WTC11 (cell line): ENCODE measurements at regions not wholly inside any gene's neighbourhood (a gene's known extent, or its start where the extent isn't known, plus 50 kb on each side); places are given as distances from the start of the nearest gene placed in this dataset.

Experiments used
- ATAC-seq: fragments of 200-7000 bp; cut with Tn5 transposase; 2 replicates; pipeline ENCODE4 v1.10.0; 2021; ENCODE audit warnings: mild to moderate bottlenecking, moderate library complexity
- CTCF ChIA-PET: fragments of 300-600 bp; sonication (Branson Sonifier 250); formaldehyde crosslinking; loops from one replicate; lab custom pipeline; 2021; ENCODE audit warnings: antibody characterized with exemption; lab: Charles Lee
- POLR2A ChIA-PET: fragments of 350-600 bp; sonication (Branson Sonifier 250); formaldehyde crosslinking; loops from one replicate; lab custom pipeline; 2021; ENCODE audit warnings: antibody characterized with exemption; lab: Charles Lee
- DNase-seq: peaks from one replicate; pipeline ENCODE4 v3.0.0; 2021; ENCODE audit warnings: low spot score
- H3K27ac Mint-ChIP-seq: 2 replicates; pipeline ENCODE4 v1.8.0; 2021; ENCODE audit warnings: mixed read lengths
- H3K27me3 Mint-ChIP-seq: 2 replicates; pipeline ENCODE4 v1.8.0; 2021; ENCODE audit warnings: low read depth, mild to moderate bottlenecking, moderate library complexity, mixed read lengths
- H3K36me3 Mint-ChIP-seq: 2 replicates; pipeline ENCODE4 v1.8.0; 2021; ENCODE audit warnings: mixed read lengths
- H3K4me1 Mint-ChIP-seq: 2 replicates; pipeline ENCODE4 v1.8.0; 2022; ENCODE audit warnings: mixed read lengths
- H3K4me3 Mint-ChIP-seq: 2 replicates; pipeline ENCODE4 v1.8.0; 2021; ENCODE audit warnings: mild to moderate bottlenecking, moderate library complexity, mixed read lengths
- H3K9me3 Mint-ChIP-seq: 2 replicates; pipeline ENCODE4 v1.8.0; 2021; ENCODE audit warnings: mixed read lengths
- AR ChIP-seq: fragments of 250-450 bp; sonication (Bioruptor Pico); IDR thresholded peaks from 2 replicates; pipeline ENCODE4 v1.9.0; 2021; ENCODE audit warnings: mild to moderate bottlenecking
- ETV6 ChIP-seq: sonication (generic); formaldehyde crosslinking; IDR thresholded peaks from 2 replicates; pipeline ENCODE4 v1.8.1; 2022; ENCODE audit warnings: mild to moderate bottlenecking, missing genetic modification reagents
- FOXJ3 ChIP-seq: sonication (generic); formaldehyde crosslinking; IDR thresholded peaks from 2 replicates; pipeline ENCODE4 v1.9.0; 2021; ENCODE audit warnings: missing genetic modification reagents, mild to moderate bottlenecking, borderline replicate concordance
- NFATC4 ChIP-seq: fragments of 250-450 bp; sonication (Bioruptor Pico); IDR thresholded peaks from 2 replicates; pipeline ENCODE4 v1.9.0; 2021; ENCODE audit warnings: mild to moderate bottlenecking
- OVOL2 ChIP-seq: fragments of 250-450 bp; sonication (Bioruptor Pico); IDR thresholded peaks from 2 replicates; pipeline ENCODE4 v1.9.0; 2021; ENCODE audit warnings: mild to moderate bottlenecking, borderline replicate concordance
- PRDM15 ChIP-seq: sonication (generic); formaldehyde crosslinking; IDR thresholded peaks from 2 replicates; pipeline ENCODE4 v1.8.0; 2022; ENCODE audit warnings: missing genetic modification reagents
- PREB ChIP-seq: sonication (generic); formaldehyde crosslinking; IDR thresholded peaks from 2 replicates; pipeline ENCODE4 v1.8.1; 2022; ENCODE audit warnings: mild to moderate bottlenecking, missing genetic modification reagents, moderate library complexity, borderline replicate concordance
- SOX15 ChIP-seq: fragments of 250-450 bp; sonication (Bioruptor Pico); IDR thresholded peaks from 2 replicates; pipeline ENCODE4 v1.9.0; 2021; ENCODE audit warnings: mild to moderate bottlenecking
- TCF7 ChIP-seq: sonication (generic); formaldehyde crosslinking; IDR thresholded peaks from 2 replicates; pipeline ENCODE4 v1.8.0; 2022; ENCODE audit warnings: mild to moderate bottlenecking, low read depth, missing genetic modification reagents, moderate library complexity
- ZBTB21 ChIP-seq: sonication (generic); formaldehyde crosslinking; IDR thresholded peaks from 2 replicates; pipeline ENCODE4 v1.8.1; 2023; ENCODE audit warnings: mild to moderate bottlenecking, missing genetic modification reagents, borderline replicate concordance
- ZBTB43 ChIP-seq: sonication (generic); formaldehyde crosslinking; IDR thresholded peaks from 2 replicates; pipeline ENCODE4 v1.8.1; 2023; ENCODE audit warnings: mild to moderate bottlenecking, missing genetic modification reagents
- ZNF232 ChIP-seq: sonication (generic); formaldehyde crosslinking; IDR thresholded peaks from 2 replicates; pipeline ENCODE4 v1.8.0; 2022; ENCODE audit warnings: mild to moderate bottlenecking, missing genetic modification reagents
- ZNF416 ChIP-seq: fragments of 250-450 bp; sonication (Bioruptor Pico); IDR thresholded peaks from 2 replicates; pipeline ENCODE4 v1.9.0; 2021; ENCODE audit warnings: mild to moderate bottlenecking, inconsistent platforms
- ZNF512 ChIP-seq: sonication (generic); formaldehyde crosslinking; IDR thresholded peaks from 2 replicates; pipeline ENCODE4 v1.8.1; 2022; ENCODE audit warnings: missing genetic modification reagents, borderline replicate concordance
- TF ChIP-seq, protein P1 (sequence below): sonication (generic); formaldehyde crosslinking; conservative IDR thresholded peaks from 2 replicates; pipeline ENCODE4 v1.8.1; 2023; ENCODE audit warnings: mild to moderate bottlenecking, low read depth, missing genetic modification reagents, moderate library complexity
- TF ChIP-seq, protein P2 (sequence below): sonication (generic); formaldehyde crosslinking; IDR thresholded peaks from 2 replicates; pipeline ENCODE4 v1.8.1; 2022; ENCODE audit warnings: low read depth, mild to moderate bottlenecking, moderate library complexity, missing genetic modification reagents, borderline replicate concordance
- TF ChIP-seq, protein P3 (sequence below): sonication (generic); formaldehyde crosslinking; IDR thresholded peaks from 2 replicates; pipeline ENCODE4 v1.8.0; 2023; ENCODE audit warnings: missing genetic modification reagents, mild to moderate bottlenecking, borderline replicate concordance

DNA sequence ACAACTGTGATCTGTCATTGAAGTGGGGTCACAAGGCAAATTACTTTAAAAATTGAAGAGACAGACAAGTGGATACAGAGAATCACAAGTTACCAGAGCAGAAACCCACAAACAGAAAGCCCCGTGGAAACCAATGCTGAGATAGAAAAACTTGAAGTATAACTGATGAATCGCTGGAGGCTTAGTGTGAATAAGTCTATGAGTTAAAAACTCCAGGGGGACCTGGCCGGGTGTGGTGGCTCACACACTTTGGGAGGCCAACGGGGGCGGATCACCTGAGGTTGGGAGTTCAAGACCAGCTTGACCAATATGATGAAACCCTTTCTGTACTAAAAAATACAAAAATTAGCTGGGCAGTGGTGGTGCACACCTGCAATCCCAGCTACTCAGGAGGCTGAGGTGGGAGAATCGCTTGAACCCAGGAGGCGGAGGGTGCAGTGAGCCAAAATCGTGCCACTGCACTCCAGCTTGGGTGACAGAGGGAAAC, 69.7 kb upstream of the ZNRF2 start:
- ATAC-seq: no peak
- Mint-ChIP-seq H3K9me3 (peaks cover 11% of the 10 kb centered on the region), H3K4me3 (no peak overlapping the region), H3K27ac (no peak overlapping the region), H3K4me1 (no peaks in the 10 kb centered on the region), H3K27me3 (no peaks in the 10 kb centered on the region), H3K36me3 (no peaks in the 10 kb centered on the region)
- CTCF ChIA-PET: no interaction called here
- DNase-seq: no peak
- POLR2A ChIA-PET: no interaction called here
- TF ChIP-seq NFATC4 (CRISPR knock-in tag) (no peak), FOXJ3 (CRISPR knock-in tag) (no peak), PREB (CRISPR knock-in tag) (no peak), ZBTB21 (CRISPR knock-in tag) (no peak), ZNF416 (CRISPR knock-in tag) (no peak), OVOL2 (CRISPR knock-in tag) (no peak), ETV6 (CRISPR knock-in tag) (no peak), ZNF232 (no peak), PRDM15 (no peak), SOX15 (CRISPR knock-in tag) (no peak), ZBTB43 (CRISPR knock-in tag) (no peak), AR (CRISPR knock-in tag) (no peak), TCF7 (no peak), ZNF512 (CRISPR knock-in tag) (no peak)
- TF ChIP-seq, protein P1, sequence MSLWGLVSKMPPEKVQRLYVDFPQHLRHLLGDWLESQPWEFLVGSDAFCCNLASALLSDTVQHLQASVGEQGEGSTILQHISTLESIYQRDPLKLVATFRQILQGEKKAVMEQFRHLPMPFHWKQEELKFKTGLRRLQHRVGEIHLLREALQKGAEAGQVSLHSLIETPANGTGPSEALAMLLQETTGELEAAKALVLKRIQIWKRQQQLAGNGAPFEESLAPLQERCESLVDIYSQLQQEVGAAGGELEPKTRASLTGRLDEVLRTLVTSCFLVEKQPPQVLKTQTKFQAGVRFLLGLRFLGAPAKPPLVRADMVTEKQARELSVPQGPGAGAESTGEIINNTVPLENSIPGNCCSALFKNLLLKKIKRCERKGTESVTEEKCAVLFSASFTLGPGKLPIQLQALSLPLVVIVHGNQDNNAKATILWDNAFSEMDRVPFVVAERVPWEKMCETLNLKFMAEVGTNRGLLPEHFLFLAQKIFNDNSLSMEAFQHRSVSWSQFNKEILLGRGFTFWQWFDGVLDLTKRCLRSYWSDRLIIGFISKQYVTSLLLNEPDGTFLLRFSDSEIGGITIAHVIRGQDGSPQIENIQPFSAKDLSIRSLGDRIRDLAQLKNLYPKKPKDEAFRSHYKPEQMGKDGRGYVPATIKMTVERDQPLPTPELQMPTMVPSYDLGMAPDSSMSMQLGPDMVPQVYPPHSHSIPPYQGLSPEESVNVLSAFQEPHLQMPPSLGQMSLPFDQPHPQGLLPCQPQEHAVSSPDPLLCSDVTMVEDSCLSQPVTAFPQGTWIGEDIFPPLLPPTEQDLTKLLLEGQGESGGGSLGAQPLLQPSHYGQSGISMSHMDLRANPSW (CRISPR knock-in tag): no peak
- TF ChIP-seq, protein P2, sequence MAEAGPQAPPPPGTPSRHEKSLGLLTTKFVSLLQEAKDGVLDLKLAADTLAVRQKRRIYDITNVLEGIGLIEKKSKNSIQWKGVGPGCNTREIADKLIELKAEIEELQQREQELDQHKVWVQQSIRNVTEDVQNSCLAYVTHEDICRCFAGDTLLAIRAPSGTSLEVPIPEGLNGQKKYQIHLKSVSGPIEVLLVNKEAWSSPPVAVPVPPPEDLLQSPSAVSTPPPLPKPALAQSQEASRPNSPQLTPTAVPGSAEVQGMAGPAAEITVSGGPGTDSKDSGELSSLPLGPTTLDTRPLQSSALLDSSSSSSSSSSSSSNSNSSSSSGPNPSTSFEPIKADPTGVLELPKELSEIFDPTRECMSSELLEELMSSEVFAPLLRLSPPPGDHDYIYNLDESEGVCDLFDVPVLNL: no peak
- TF ChIP-seq, protein P3, sequence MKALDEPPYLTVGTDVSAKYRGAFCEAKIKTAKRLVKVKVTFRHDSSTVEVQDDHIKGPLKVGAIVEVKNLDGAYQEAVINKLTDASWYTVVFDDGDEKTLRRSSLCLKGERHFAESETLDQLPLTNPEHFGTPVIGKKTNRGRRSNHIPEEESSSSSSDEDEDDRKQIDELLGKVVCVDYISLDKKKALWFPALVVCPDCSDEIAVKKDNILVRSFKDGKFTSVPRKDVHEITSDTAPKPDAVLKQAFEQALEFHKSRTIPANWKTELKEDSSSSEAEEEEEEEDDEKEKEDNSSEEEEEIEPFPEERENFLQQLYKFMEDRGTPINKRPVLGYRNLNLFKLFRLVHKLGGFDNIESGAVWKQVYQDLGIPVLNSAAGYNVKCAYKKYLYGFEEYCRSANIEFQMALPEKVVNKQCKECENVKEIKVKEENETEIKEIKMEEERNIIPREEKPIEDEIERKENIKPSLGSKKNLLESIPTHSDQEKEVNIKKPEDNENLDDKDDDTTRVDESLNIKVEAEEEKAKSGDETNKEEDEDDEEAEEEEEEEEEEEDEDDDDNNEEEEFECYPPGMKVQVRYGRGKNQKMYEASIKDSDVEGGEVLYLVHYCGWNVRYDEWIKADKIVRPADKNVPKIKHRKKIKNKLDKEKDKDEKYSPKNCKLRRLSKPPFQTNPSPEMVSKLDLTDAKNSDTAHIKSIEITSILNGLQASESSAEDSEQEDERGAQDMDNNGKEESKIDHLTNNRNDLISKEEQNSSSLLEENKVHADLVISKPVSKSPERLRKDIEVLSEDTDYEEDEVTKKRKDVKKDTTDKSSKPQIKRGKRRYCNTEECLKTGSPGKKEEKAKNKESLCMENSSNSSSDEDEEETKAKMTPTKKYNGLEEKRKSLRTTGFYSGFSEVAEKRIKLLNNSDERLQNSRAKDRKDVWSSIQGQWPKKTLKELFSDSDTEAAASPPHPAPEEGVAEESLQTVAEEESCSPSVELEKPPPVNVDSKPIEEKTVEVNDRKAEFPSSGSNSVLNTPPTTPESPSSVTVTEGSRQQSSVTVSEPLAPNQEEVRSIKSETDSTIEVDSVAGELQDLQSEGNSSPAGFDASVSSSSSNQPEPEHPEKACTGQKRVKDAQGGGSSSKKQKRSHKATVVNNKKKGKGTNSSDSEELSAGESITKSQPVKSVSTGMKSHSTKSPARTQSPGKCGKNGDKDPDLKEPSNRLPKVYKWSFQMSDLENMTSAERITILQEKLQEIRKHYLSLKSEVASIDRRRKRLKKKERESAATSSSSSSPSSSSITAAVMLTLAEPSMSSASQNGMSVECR (CRISPR knock-in tag): no peak
